GM18868 (cell line): ENCODE measurements at regions not wholly inside any gene's neighbourhood (a gene's known extent, or its start where the extent isn't known, plus 50 kb on each side); places are given as distances from the start of the nearest gene placed in this dataset.

Experiments used
- ATAC-seq: cut with Tn5 transposase; IDR thresholded peaks from one replicate; pipeline ENCODE4 v1.9.1; 2021; ENCODE audit warnings: mild to moderate bottlenecking, moderate library complexity; ENCODE audit not compliant: unreplicated experiment

GRCh38 chr4:107183155-107183774, 147.2 kb upstream of the DKK2 start:
- ATAC-seq: peak; percentile 100

GRCh38 chr4:107182347-107182746, 146.2 kb upstream of the DKK2 start:
- no peak for ATAC-seq

DNA sequence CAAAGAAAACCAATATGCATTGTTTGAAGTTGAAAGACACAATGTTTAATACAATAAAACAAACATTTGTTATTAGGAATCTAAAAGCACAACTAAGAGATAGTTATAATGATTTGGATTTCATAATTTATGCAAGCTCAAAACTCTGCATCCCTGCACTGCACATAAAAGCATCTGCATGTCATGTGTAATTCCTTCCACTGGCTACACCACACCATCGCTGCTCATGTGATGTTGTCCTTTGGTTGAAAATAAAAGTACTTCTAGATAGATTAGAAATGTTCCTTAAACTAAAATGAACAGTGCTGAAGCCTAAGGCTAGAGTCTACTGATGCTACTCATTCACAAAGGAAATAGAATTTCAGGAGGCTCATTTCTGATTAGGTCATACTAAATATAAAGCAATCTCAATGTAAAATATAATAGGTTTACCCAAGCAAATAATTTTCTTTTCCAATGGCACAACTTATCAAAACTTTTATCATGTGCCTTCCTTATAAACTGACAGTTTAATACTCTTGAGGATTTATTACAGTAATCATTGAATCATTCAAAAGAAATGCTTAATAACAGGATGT, 130.8 kb upstream of the DKK2 start:
- ATAC-seq: no peak

DNA sequence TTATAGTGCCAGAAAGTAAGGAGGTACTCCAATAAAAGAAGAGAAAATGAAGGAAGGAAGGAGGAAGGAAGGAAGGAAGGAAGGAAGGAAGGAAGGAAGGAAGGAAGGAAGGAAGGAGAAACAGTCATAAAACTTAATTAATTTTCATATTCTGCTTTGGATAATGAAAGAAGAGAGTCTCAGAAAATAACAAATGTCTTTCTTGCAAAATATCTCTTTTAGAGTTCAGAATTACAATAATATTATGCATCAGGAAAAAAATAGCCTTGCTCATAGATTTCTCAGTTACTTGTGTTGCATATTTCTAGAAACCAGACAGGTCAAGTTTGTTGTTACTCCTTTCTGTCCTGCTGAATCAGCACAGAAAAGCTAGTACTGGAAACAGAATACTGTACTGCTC, 130.1 kb upstream of the DKK2 start:
- ATAC-seq: no peak

DNA sequence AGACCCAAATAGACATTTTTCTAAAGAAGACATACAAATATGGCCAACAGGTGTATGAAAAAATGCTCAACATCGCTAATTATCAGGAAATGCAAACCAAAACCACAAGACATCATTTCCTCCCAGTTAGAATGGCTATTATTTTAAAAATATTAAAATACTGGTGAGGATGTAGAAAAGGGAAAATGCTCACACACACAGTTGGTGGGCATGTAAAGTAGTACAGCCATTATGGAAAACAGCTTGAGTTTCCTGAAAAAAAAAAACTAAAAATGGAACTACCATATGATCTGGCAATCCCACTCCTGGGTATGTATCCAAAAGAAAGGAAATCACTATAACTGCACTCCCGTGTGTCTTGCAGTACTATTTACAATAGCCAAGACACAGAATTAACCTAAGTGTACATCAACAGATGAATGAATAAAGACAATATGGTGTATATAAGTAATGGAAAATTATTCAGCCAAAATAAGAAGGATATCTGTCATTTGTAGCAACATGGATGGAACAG, 128.9 kb upstream of the DKK2 start:
- no peak for ATAC-seq

DNA sequence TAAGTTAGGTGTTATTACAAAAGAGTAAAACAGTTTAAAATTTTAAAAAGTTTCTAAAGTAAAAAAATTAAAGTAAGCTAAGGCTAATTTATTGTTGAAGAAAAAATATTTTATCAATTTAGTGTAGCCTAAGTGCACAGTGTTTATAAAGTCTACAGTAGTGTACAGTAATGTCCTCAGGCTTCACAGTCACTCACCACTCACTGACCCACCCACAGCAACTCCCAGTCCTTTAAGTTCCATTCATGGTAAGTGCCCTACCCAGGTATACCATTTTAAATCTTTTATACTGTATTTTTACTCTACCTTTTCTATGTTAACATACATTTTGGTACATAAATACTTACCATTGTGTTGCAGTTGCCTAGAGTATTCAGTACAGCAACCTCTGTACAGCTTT, 120.3 kb upstream of the DKK2 start:
- ATAC-seq: no peak

DNA sequence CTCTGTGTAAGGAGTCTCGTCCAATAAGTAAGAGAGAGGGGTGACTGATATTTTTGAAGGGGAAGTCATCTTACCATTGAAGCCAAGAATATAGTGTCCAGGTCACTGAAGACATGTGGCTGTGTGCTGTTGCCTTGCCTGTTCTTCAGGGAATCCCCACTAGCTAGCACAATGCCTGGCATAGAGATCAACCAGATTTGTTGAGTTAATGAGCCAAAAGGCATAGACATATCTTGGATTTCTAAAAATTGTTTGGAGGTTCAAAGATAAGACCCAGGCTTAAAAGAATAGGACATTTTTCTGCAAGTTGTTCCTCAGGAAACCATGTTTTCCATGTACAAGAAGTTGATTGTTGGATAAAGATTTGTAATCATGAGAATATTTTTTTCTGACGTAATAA, 119.3 kb upstream of the DKK2 start:
- ATAC-seq: no peak

DNA sequence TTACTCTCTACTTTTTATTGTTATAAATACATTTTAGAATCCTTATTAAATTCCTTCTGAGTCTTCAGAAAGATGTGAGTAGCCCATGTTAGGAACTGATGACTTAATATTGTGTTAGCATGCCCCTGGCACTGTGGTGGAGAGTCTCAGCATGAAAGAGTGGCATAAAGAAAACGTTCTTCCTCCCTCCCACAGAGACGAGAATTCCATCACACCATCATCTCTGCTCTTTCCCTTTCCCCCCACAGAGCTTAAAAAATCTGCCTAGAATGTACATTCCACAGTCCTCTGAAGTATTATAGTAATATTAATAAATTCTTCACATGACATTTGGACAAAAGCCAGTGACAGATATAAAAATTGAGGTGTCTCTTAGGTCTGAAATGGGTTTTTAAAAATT, 117.8 kb upstream of the DKK2 start:
- ATAC-seq: no peak

DNA sequence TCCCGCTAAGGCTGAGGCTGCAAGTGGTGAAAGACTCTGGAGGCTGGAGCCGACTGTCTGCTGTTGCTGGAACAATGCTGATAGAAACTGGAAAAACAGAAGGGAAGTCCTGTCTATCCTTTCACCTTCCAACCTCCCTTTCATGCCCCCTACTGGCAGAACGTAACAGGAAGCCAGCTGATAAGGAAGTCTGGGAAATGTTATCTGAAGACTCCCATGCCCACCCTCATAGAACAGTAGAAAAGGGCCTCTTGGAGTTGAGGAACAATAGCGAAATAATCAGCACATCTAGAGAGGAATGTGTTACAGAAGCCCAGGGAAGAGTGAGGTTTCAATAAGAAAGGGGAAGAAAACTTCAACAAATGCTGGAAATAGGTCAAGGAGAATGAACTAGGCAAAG, 117.1 kb upstream of the DKK2 start:
- no peak for ATAC-seq

DNA sequence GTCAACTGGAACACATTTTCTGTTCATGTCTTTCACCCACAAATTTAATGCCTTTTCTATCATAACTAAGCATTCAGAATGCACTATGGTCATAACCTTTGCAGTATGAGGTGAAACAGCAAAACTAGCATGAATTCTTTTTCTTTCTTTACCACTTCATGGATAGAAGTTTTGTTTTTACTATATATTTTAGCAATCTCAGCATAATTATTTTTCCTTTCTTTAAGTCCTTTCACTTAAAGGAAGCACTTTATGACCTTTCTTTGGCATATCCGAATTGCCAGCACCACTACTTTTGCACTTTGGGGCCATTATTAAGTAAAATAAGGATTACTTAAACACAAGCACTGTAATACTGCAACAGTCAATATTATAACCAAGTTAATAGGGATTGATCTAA, 115.1 kb upstream of the DKK2 start:
- ATAC-seq: no peak

- ATAC-seq: no peak
These were observed 112.8 kb upstream of the DKK2 start for GRCh38 chr4:107148904-107149303.

GRCh38 chr4:107147873-107148272, 111.8 kb upstream of the DKK2 start:
- no peak for ATAC-seq

- no peak for ATAC-seq
These were observed 102.3 kb upstream of the DKK2 start for GRCh38 chr4:107138433-107138832.

DNA sequence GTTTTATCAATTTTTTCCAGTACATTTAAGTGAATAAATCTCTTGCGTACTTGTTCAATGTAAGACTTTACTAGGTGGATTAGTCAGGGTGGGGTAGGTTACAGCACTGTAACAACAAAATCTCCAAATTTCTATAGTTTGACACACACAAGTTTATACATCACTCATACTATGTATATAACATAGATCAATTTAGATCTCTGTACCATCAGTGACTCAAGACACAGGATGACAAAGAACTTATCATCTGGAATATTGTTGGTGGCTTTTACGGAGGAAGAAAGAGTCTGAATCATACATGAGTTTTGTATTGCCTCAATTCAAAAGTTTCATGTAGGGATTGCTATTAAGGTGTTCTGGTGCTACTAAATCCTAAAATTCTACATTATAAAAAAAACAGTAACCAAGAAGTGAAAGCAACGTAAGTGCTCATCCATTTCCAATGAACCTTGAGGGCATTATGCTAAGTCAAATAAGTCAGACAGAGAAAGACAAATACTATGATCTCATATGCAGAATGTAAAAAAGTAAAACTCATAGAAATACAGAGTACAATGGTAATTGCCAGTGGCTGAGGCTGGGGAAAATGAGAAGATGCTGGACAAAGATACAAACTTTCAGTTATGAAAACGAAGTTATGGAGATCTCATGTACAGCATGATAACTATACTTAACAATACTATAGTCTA, 98.0 kb upstream of the DKK2 start:
- ATAC-seq: no peak

DNA sequence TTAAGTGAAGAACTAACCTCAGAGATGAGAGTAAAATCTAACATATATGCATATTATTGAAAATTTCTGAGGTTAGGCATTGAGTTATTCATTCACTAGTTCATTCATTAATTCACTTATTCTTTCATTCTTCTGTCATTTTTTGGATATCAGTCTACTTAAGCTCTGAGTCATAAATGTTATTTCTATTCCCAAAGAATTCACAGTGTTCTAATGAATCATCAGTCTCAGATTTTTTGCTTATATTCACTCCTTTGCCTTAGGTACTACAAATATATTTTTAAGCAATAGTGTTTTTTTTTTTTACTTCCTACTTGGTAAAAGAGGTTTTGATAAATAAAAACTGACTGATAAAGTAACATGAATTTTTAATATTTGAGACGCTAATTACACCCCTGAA, 95.2 kb upstream of the DKK2 start:
- ATAC-seq: no peak

DNA sequence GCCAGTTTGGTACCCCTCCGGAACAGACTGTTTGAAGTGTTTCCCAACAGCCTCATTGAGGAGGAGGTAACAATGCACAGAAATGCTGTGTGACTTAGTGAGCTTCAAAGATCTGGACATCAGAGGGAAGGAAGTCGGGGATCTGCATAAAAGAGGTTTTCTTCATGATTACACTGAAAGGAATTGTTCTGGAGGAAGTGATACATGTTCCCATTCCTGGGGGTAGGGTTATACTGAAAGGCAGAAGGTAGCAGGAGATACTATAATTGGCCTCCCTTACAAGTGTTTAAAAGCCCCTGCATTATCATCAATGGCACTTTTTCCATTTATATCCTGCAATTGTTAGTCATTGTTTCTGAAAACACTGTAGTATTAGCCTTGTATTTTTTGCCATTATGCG, 94.0 kb upstream of the DKK2 start:
- ATAC-seq: no peak

DNA sequence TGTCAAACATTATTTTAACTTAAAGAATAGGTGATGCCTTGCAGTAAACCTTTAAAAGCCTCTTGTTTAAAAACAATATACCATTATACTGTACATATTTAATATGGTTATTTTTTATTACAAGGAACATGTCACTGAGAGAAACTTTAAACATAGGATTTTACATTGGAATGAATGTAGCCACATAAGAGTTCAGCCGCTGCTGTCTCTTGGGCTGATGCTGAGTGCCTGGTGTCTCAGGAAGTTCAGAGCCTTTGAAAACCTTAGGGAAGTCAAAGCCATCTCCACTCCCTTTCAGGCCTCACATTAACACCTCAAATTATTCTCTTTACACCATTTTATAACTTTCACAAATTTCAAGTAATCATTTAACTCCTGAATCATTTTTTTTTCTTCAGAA, 93.5 kb upstream of the DKK2 start:
- no peak for ATAC-seq

DNA sequence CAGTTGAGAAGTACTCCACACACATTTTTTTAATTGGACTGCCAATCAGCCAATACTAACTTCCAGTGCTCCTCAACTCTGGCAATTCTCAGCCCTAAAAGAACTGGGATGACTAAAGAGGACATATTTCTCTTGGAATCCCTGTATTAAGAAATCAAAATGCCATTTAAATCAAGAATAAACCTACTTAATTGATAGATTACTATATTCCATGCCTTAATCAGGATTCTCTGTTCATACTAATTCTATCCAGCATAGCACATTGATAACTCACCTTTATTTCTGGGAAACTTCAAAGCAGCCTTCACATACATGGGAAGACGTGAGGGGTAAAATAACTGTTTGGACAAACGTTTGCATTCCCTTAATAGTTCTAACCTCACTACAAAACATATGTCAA, 93.0 kb upstream of the DKK2 start:
- no peak for ATAC-seq

GRCh38 chr4:107128116-107128515, 92.0 kb upstream of the DKK2 start:
- no peak for ATAC-seq

GRCh38 chr4:107125496-107125895, 89.4 kb upstream of the DKK2 start:
- no peak for ATAC-seq

- ATAC-seq: no peak
These were observed 86.6 kb upstream of the DKK2 start for GRCh38 chr4:107122736-107123135.

DNA sequence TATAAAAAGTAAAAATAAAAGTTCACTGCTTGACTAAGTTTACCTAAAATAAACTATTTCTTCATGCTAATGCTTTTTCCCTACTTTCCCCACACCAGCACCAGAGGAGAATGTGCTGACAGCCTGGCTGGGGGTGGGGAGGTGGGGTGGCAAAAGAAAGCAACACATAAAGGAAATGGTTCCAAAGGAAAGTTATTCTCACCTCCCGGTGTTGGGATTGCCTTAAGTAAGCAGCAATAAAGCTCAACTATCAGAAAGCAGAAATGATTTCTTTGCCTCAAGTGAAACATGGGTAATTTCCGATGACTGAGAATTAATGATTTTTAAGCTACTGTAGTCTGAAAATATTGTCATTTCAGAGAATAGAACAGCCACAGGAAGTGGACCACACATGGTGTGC, 84.5 kb upstream of the DKK2 start:
- ATAC-seq: no peak
